KMS-11 (cell line): ENCODE measurements at regions not wholly inside any gene's neighbourhood (a gene's known extent, or its start where the extent isn't known, plus 50 kb on each side); places are given as distances from the start of the nearest gene placed in this dataset.

Source experiments
- H2AFZ ChIP-seq: fragments of 200-600 bp; sonication (generic); 2 replicates; pipeline ENCODE4 v1.6.1; 2016; ENCODE audit warnings: antibody characterized with exemption, mixed run types, low read depth
- H3K27ac ChIP-seq: fragments of 200-600 bp; sonication (generic); 2 replicates; pipeline ENCODE4 v1.6.1; 2016; ENCODE audit warnings: mild to moderate bottlenecking, mixed run types
- H3K27me3 ChIP-seq: fragments of 200-600 bp; sonication (generic); 2 replicates; pipeline ENCODE4 v1.6.1; 2017; ENCODE audit warnings: mild to moderate bottlenecking, low read depth, mixed run types, moderate library complexity; ENCODE audit not compliant: insufficient read depth
- H3K36me3 ChIP-seq: fragments of 200-600 bp; sonication (generic); 2 replicates; pipeline ENCODE4 v1.6.1; 2017; ENCODE audit warnings: mild to moderate bottlenecking, mixed run types; ENCODE audit not compliant: insufficient read depth
- H3K4me1 ChIP-seq: fragments of 200-600 bp; sonication (generic); 2 replicates; pipeline ENCODE4 v1.6.1; 2016; ENCODE audit warnings: mild to moderate bottlenecking, low read depth, mixed run types; ENCODE audit not compliant: poor library complexity, severe bottlenecking
- H3K4me2 ChIP-seq: fragments of 200-600 bp; sonication (generic); 2 replicates; pipeline ENCODE4 v1.7.0; 2016; ENCODE audit warnings: mild to moderate bottlenecking, mixed run types
- H3K4me3 ChIP-seq: fragments of 200-600 bp; sonication (generic); IDR thresholded peaks from 2 replicates; pipeline ENCODE4 v1.6.1; 2017; ENCODE audit warnings: low read depth, low read length, mixed read lengths; ENCODE audit not compliant: insufficient read depth
- H3K79me2 ChIP-seq: fragments of 200-600 bp; sonication (generic); 2 replicates; pipeline ENCODE4 v1.6.1; 2016; ENCODE audit warnings: low read depth, mixed run types; ENCODE audit not compliant: insufficient read depth
- H3K9ac ChIP-seq: fragments of 200-600 bp; sonication (generic); 2 replicates; pipeline ENCODE4 v1.6.1; 2016; ENCODE audit warnings: mild to moderate bottlenecking, mixed run types
- H4K20me1 ChIP-seq: fragments of 200-600 bp; sonication (generic); 2 replicates; pipeline ENCODE4 v1.6.1; 2016; ENCODE audit warnings: mild to moderate bottlenecking, mixed run types; ENCODE audit not compliant: insufficient read depth
- CTCF ChIP-seq: fragments of 200-600 bp; sonication (generic); conservative IDR thresholded peaks from 2 replicates; pipeline ENCODE4 v1.6.1; 2017; ENCODE audit warnings: low read depth, mild to moderate bottlenecking, antibody characterized with exemption, low read length, moderate library complexity, mixed read lengths

- Histone ChIP-seq H3K9ac (no peak overlapping the region), H2AFZ (no peak overlapping the region), H3K27ac (no peak overlapping the region), H4K20me1 (no peaks in the 10 kb centered on the region), H3K4me3 (no peak overlapping the region), H3K36me3 (no peaks in the 10 kb centered on the region), H3K27me3 (no peaks in the 10 kb centered on the region), H3K4me1 (no peaks in the 10 kb centered on the region), H3K79me2 (no peaks in the 10 kb centered on the region), H3K4me2 (no peak overlapping the region)
- TF ChIP-seq CTCF = no peak
These were observed 188.2 kb upstream of the RFC3 start for GRCh38 chr13:33629605-33630360.

- no peak for TF ChIP-seq CTCF
- Histone ChIP-seq H3K9ac (no peak overlapping the region), H3K4me2 (no peak overlapping the region), H3K79me2 (no peaks in the 10 kb centered on the region), H4K20me1 (no peaks in the 10 kb centered on the region), H3K4me3 (no peak overlapping the region), H3K27ac (no peak overlapping the region), H3K27me3 (no peaks in the 10 kb centered on the region), H3K4me1 (no peaks in the 10 kb centered on the region), H3K36me3 (no peaks in the 10 kb centered on the region), H2AFZ (no peak overlapping the region)
These were observed 184.0 kb upstream of the RFC3 start for GRCh38 chr13:33633701-33634545.

GRCh38 chr13:33634546-33634982, 183.4 kb upstream of the RFC3 start:
- Histone ChIP-seq H3K36me3 (no peaks in the 10 kb centered on the region), H2AFZ (no peak overlapping the region), H3K4me2 (no peak overlapping the region), H3K27me3 (no peaks in the 10 kb centered on the region), H3K9ac (no peak overlapping the region), H3K79me2 (no peaks in the 10 kb centered on the region), H3K27ac (no peak overlapping the region), H3K4me3 (no peak overlapping the region), H3K4me1 (no peaks in the 10 kb centered on the region), H4K20me1 (no peaks in the 10 kb centered on the region)
- TF ChIP-seq CTCF = no peak

GRCh38 chr13:33636243-33636642, 181.7 kb upstream of the RFC3 start:
- TF ChIP-seq CTCF = no peak
- no peaks in the 10 kb centered on the region for H3K79me2 ChIP-seq

More at GRCh38 chr13:33636243-33636642, 181.7 kb upstream of the RFC3 start:
- Histone ChIP-seq H3K4me1 (no peaks in the 10 kb centered on the region), H3K4me2 (no peak overlapping the region), H3K27me3 (no peaks in the 10 kb centered on the region), H3K4me3 (no peak overlapping the region), H2AFZ (no peak overlapping the region), H3K36me3 (no peaks in the 10 kb centered on the region), H4K20me1 (no peaks in the 10 kb centered on the region), H3K27ac (no peak overlapping the region), H3K9ac (no peak overlapping the region)
